Smooth muscle cell (in vitro differentiated cells): ENCODE measurements at regions not wholly inside any gene's neighbourhood (a gene's known extent, or its start where the extent isn't known, plus 50 kb on each side); places are given as distances from the start of the nearest gene placed in this dataset.
"Not testable (repeated sequence)": the region's sequence is repeated elsewhere in the genome, so short reads cannot be mapped to it uniquely, and the experiment has no call there.

Experiments
- DNase-seq: peaks from one replicate; lab custom pipeline; 2025; ENCODE audit not compliant: unreplicated experiment; lab: John Stamatoyannopoulos, UW
- H2AFZ ChIP-seq: fragments of 200-600 bp; sonication (generic); 2 replicates; pipeline ENCODE4 v1.6.0; 2016; ENCODE audit warnings: antibody characterized with exemption, low read depth, mild to moderate bottlenecking
- H3F3A ChIP-seq: fragments of 200-600 bp; sonication (generic); 2 replicates; pipeline ENCODE4 v1.6.0; 2017; ENCODE audit warnings: antibody characterized with exemption, low read depth
- H3K27ac ChIP-seq: fragments of 200-600 bp; sonication (generic); 2 replicates; pipeline ENCODE4 v1.5.1; 2016; ENCODE audit warnings: low read depth, mild to moderate bottlenecking
- H3K27me3 ChIP-seq: fragments of 200-600 bp; sonication (generic); 2 replicates; pipeline ENCODE4 v1.6.1; 2016; ENCODE audit warnings: low read depth, mild to moderate bottlenecking
- H3K36me3 ChIP-seq: fragments of 200-600 bp; sonication (generic); 2 replicates; pipeline ENCODE4 v1.5.1; 2016; ENCODE audit warnings: low read depth
- H3K4me1 ChIP-seq: fragments of 200-600 bp; sonication (generic); 2 replicates; pipeline ENCODE4 v1.5.1; 2016; ENCODE audit warnings: low read depth
- H3K4me2 ChIP-seq: fragments of 200-600 bp; sonication (generic); 2 replicates; pipeline ENCODE4 v1.6.0; 2016; ENCODE audit warnings: mild to moderate bottlenecking
- H3K4me3 ChIP-seq: fragments of 200-600 bp; sonication (generic); 2 replicates; pipeline ENCODE4 v1.5.1; 2016; ENCODE audit warnings: mild to moderate bottlenecking
- H3K79me2 ChIP-seq: fragments of 200-600 bp; sonication (generic); 2 replicates; pipeline ENCODE4 v1.6.0; 2016; ENCODE audit warnings: low read depth, mild to moderate bottlenecking
- H3K9ac ChIP-seq: fragments of 200-600 bp; sonication (generic); 2 replicates; pipeline ENCODE4 v1.6.0; 2016; ENCODE audit warnings: low read depth
- H3K9me3 ChIP-seq: fragments of 200-600 bp; sonication (generic); replicated peaks from 2 replicates; pipeline ENCODE4 v1.5.1; 2016; ENCODE audit warnings: low read depth
- H4K20me1 ChIP-seq: fragments of 200-600 bp; sonication (generic); 2 replicates; pipeline ENCODE4 v1.6.0; 2016; ENCODE audit warnings: low read depth
- WGBS: methylation state at CpG from one replicate; pipeline ENCODE4 v1.1.7; 2016; ENCODE audit warnings: low lambda C conversion rate; 5-methylcytosine and 5-hydroxymethylcytosine counted together
- TF ChIP-seq, protein P1 (sequence below): fragments of 200-600 bp; sonication (generic); IDR thresholded peaks from 2 replicates; pipeline ENCODE4 v1.5.1; 2017; ENCODE audit warnings: borderline replicate concordance, mild to moderate bottlenecking, antibody characterized with exemption; ENCODE audit not compliant: insufficient read depth, poor library complexity, severe bottlenecking

GRCh38 chr9:102403514-102403913, 591.6 kb upstream of the CYLC2 start:
- no peak overlapping the region for H3K27ac ChIP-seq
- H3K4me2 ChIP-seq = no peak overlapping the region
- H3K27me3 ChIP-seq = no peaks in the 10 kb centered on the region
- H3K9me3 ChIP-seq = no peaks in the 10 kb centered on the region
- no peak for DNase-seq
- TF ChIP-seq, protein P1, sequence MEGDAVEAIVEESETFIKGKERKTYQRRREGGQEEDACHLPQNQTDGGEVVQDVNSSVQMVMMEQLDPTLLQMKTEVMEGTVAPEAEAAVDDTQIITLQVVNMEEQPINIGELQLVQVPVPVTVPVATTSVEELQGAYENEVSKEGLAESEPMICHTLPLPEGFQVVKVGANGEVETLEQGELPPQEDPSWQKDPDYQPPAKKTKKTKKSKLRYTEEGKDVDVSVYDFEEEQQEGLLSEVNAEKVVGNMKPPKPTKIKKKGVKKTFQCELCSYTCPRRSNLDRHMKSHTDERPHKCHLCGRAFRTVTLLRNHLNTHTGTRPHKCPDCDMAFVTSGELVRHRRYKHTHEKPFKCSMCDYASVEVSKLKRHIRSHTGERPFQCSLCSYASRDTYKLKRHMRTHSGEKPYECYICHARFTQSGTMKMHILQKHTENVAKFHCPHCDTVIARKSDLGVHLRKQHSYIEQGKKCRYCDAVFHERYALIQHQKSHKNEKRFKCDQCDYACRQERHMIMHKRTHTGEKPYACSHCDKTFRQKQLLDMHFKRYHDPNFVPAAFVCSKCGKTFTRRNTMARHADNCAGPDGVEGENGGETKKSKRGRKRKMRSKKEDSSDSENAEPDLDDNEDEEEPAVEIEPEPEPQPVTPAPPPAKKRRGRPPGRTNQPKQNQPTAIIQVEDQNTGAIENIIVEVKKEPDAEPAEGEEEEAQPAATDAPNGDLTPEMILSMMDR = no peak
- no peak overlapping the region for H2AFZ ChIP-seq
- H3F3A ChIP-seq = no peaks in the 10 kb centered on the region
- H3K79me2 ChIP-seq = no peaks in the 10 kb centered on the region
- no peaks in the 10 kb centered on the region for H3K36me3 ChIP-seq
- no peak overlapping the region for H3K9ac ChIP-seq
- H3K4me3 ChIP-seq = no peak overlapping the region
- 79% methylated on average over 3 of the region's 3 CpGs for WGBS
- H3K4me1 ChIP-seq = no peaks in the 10 kb centered on the region
- no peaks in the 10 kb centered on the region for H4K20me1 ChIP-seq

DNA sequence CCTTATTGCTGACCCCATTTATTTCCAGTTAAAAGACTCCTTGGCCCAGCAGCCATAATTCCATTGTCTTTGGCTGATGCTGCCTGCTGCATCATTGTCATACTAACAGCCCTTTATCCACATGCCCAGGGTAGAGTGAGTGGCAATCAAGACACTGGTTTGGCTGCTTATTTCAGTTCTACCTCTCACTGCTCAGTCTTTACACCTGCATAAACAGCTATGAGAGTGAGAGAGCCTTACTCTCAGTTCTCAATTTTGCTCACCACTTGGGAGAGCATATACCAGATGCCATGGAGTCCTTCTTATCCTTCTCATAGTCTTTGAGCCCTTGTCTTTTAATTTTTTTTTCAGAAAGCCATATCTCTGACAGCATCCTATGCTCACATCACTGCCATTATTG, 596.9 kb upstream of the CYLC2 start:
- TF ChIP-seq, protein P1 = no peak

GRCh38 chr9:102385620-102386019, 609.5 kb upstream of the CYLC2 start:
- H3K4me3 ChIP-seq, H3F3A ChIP-seq, H3K36me3 ChIP-seq, H3K79me2 ChIP-seq, DNase-seq, H3K9me3 ChIP-seq, H3K27me3 ChIP-seq, H3K4me2 ChIP-seq, H3K4me1 ChIP-seq, H2AFZ ChIP-seq, H3K27ac ChIP-seq, H4K20me1 ChIP-seq, H3K9ac ChIP-seq: not testable (repeated sequence)
- WGBS = 81% methylated on average over 2 of the region's 2 CpGs

More for the DNA sequence above, 596.9 kb upstream of the CYLC2 start:
- H3K79me2 ChIP-seq = no peaks in the 10 kb centered on the region
- no peak overlapping the region for H3K4me3 ChIP-seq
- H4K20me1 ChIP-seq = no peaks in the 10 kb centered on the region
- no peaks in the 10 kb centered on the region for H3F3A ChIP-seq
- no peaks in the 10 kb centered on the region for H3K9me3 ChIP-seq
- no peak overlapping the region for H3K27ac ChIP-seq
- no peak overlapping the region for H3K4me2 ChIP-seq
- no peaks in the 10 kb centered on the region for H3K4me1 ChIP-seq
- no peaks in the 10 kb centered on the region for H3K36me3 ChIP-seq
- no peak for DNase-seq
- no peak overlapping the region for H3K9ac ChIP-seq
- no peaks in the 10 kb centered on the region for H3K27me3 ChIP-seq
- H2AFZ ChIP-seq = no peak overlapping the region

GRCh38 chr9:102362470-102363132, 624.2 kb upstream of the GRIN3A start:
- Histone ChIP-seq H3K9me3 (no peaks in the 10 kb centered on the region), H3K4me2 (no peak overlapping the region), H3K9ac (no peak overlapping the region), H2AFZ (no peak overlapping the region), H3K4me3 (no peak overlapping the region), H3K36me3 (no peaks in the 10 kb centered on the region), H3F3A (no peaks in the 10 kb centered on the region), H3K27me3 (no peaks in the 10 kb centered on the region), H4K20me1 (no peaks in the 10 kb centered on the region), H3K27ac (no peak overlapping the region), H3K79me2 (no peaks in the 10 kb centered on the region), H3K4me1 (no peaks in the 10 kb centered on the region)
- 69% methylated on average over 6 of the region's 6 CpGs for WGBS
- DNase-seq = no peak
- TF ChIP-seq, protein P1 = no peak
